ENCODE measurements at regions not wholly inside any gene's neighbourhood (a gene's known extent, or its start where the extent isn't known, plus 50 kb on each side); places are given as distances from the start of the nearest gene placed in this dataset.

DNA sequence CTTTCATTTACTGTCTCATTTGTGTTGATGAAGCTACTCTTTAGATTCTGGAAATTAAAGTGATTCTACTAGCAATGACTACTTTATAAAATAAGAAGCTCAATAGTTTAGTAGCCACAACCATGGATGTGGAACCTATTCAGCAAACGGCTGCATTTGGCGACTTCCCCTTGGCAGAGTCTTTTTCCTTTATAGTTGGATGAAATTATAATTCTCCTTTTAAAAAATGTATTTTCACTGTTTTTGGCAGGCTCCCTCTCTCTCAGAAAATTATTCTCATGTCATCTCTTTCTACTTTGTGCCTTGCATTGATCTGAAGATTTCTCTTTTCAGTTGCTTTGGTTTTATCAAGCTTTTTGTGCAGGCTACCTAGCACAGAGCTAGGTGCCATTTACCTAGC is 50.6 kb upstream of the KCNN2 start:
- Histone ChIP-seq H3K4me3 (ENCODE audit: low read length) (no peak overlapping the region), H3K4me1 (ENCODE audit: control insufficient read depth, insufficient read depth, low read length) (no peaks in the 10 kb centered on the region), H3K27me3 (replicated peaks; ENCODE audit: control insufficient read depth, insufficient read depth, low read length) (no peaks in the 10 kb centered on the region), H3K36me3 (ENCODE audit: control insufficient read depth, insufficient read depth, low read length, severe bottlenecking) (no peaks in the 10 kb centered on the region), H3K9me3 (ENCODE audit: control insufficient read depth, low read length) (no peaks in the 10 kb centered on the region), H3K9ac (ENCODE audit: low read length) (no peak overlapping the region)
- no peak for DNase-seq (ENCODE audit: low read depth)

DNA sequence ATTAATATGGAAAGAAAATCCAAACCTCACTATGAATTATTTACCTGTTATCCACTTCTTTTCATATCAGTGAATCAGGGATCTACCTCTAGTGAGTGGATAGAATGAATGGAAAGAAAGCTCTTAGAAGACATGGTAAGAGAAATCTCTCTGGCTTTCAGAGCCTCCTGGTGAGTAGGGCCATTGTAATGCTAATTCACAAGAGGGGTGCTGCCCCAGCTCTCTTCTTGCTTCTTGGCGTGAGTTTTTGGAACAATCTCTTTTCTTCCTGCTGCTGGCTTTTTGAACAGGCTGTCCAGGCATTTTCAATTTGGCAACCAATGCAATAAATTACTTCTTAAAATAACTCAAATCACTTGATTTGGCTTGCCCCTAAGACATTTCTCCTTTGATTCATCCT is 49.9 kb upstream of the KCNN2 start:
- Histone ChIP-seq H3K4me3 (ENCODE audit: low read length) (no peak overlapping the region), H3K27me3 (replicated peaks; ENCODE audit: control insufficient read depth, insufficient read depth, low read length) (no peaks in the 10 kb centered on the region), H3K9me3 (ENCODE audit: control insufficient read depth, low read length) (no peaks in the 10 kb centered on the region), H3K4me1 (ENCODE audit: control insufficient read depth, insufficient read depth, low read length) (no peaks in the 10 kb centered on the region), H3K9ac (ENCODE audit: low read length) (no peak overlapping the region), H3K36me3 (ENCODE audit: control insufficient read depth, insufficient read depth, low read length, severe bottlenecking) (no peaks in the 10 kb centered on the region)
- no peak for DNase-seq (ENCODE audit: low read depth)

All from adipocyte (in vitro differentiated cells).